ENCODE measurements at regions not wholly inside any gene's neighbourhood (a gene's known extent, or its start where the extent isn't known, plus 50 kb on each side); places are given as distances from the start of the nearest gene placed in this dataset.

GRCh38 chr9:78424299-78424698, 127.4 kb downstream of the PSAT1 start:
- no peak for TF ChIP-seq CTCF (IDR thresholded peaks at IDR 0.05)
- TF ChIP-seq POLR2A (IDR thresholded peaks at IDR 0.05) = no peak

All from breast epithelium (tissue), 3 donors.